Small intestine (tissue), 7 donors: ENCODE measurements at regions not wholly inside any gene's neighbourhood (a gene's known extent, or its start where the extent isn't known, plus 50 kb on each side); places are given as distances from the start of the nearest gene placed in this dataset.

Source experiments
- DNase-seq, 2 donors: peaks; one replicate each; pipeline versions ENCODE4 v3.0.0 to v3.0.0-alpha.2; 2013
- FAIRE-seq: peaks from 2 replicates; lab custom pipeline; 2012; peaks lifted over from hg19 to GRCh38; lab: Jason Lieb, UNC
- H3K27ac ChIP-seq, 3 donors: one replicate each; pipeline ENCODE4 v1.5.1; 2013; ENCODE audit warnings: low read length in 2 of 3, mild to moderate bottlenecking in 2 of 3, control low read depth in 1 of 3, inconsistent platforms in 1 of 3, low read depth in 1 of 3, moderate library complexity in 1 of 3
- H3K27me3 ChIP-seq, 3 donors: one replicate each; pipeline ENCODE4 v1.6.1; 2013; ENCODE audit warnings: low read length in 3 of 3, inconsistent platforms in 1 of 3; ENCODE audit not compliant: control insufficient read depth in 3 of 3, insufficient read depth in 3 of 3
- H3K36me3 ChIP-seq, 3 donors: one replicate each; pipeline ENCODE4 v1.6.1; 2013; ENCODE audit warnings: low read length in 3 of 3, inconsistent platforms in 1 of 3, low read depth in 1 of 3, mild to moderate bottlenecking in 1 of 3, moderate library complexity in 1 of 3; ENCODE audit not compliant: control insufficient read depth in 3 of 3, insufficient read depth in 2 of 3
- H3K4me1 ChIP-seq, 3 donors: one replicate each; pipeline ENCODE4 v1.6.1; 2013; ENCODE audit warnings: low read length in 2 of 3, inconsistent platforms in 1 of 3, low read depth in 1 of 3, mild to moderate bottlenecking in 1 of 3, moderate library complexity in 1 of 3; ENCODE audit not compliant: control insufficient read depth in 3 of 3, insufficient read depth in 2 of 3
- H3K4me3 ChIP-seq, 3 donors: one replicate each; pipeline ENCODE4 v1.5.1; 2013; ENCODE audit warnings: low read length in 3 of 3, control low read depth in 1 of 3, inconsistent platforms in 1 of 3, low read depth in 1 of 3, mild to moderate bottlenecking in 1 of 3, moderate library complexity in 1 of 3
- H3K9me3 ChIP-seq, 2 donors: one replicate each; pipeline ENCODE4 v1.6.1; 2013; ENCODE audit warnings: low read depth in 1 of 2, low read length in 1 of 2; ENCODE audit not compliant: control insufficient read depth in 2 of 2, insufficient read depth in 1 of 2
- WGBS, 3 donors: extraction: QIAGEN DNeasy Blood & Tissue Kit; methylation state at CpG; one replicate each; pipeline ENCODE4 v1.1.7; 2013; 5-methylcytosine and 5-hydroxymethylcytosine counted together
- donor health status: healthy with polysubstance abuse.
- donor health status: control.
- donor health status: control.
- donor health status: Bipolar disorder and iron deficiency.
- donor health status: healthy.

DNA sequence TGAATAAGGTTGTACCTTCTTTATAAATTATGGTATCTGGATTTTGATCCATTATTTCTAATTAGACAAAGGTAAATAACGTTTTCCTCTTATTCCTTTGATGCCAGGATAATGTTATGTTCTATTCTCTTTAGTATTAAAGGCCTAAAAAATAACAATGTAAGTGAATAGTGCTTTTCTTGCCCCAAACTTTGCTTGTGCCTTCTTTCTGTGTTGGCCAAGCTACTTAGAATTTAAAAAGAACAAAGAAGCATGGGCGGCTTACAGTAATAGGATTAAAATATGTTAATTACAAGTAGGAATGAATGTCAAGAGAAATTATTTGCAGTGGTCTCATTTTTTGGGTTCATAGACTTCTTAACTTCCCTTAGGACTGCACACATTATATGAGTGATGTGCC, 105.0 kb upstream of the FSIP2 start:
- no peaks in the 10 kb centered on the region for H3K27me3 ChIP-seq
- H3K4me1 ChIP-seq = no peaks in the 10 kb centered on the region
- 69 to 78% (median 69%) methylated on average over 2 of the region's 2 CpGs for WGBS, 3 donors
- no peak overlapping the region for H3K4me3 ChIP-seq
- H3K27ac ChIP-seq = no peak overlapping the region
- DNase-seq = no peak
- FAIRE-seq = no peak
- no peaks in the 10 kb centered on the region for H3K36me3 ChIP-seq
- H3K9me3 ChIP-seq = no peaks in the 10 kb centered on the region

DNA sequence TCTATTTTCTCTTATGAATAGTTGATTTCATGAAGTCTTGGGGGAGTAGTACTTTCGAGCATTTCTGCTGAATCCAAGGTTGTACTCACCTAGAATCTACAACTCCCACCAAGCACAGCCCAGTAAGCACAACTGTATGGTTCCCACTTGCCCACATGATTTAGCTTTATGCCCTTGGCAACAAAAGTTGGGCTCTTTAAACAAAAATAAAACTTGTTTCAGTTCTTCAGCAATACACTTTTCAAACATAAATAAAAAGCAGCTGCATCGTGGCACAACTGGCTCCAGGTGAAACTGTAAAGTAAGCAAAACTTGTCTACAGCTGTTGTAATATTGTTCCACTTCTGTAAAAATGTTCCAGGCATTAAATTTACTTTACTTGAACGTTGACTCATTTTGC, 99.8 kb upstream of the FSIP2 start:
- 37 to 44% (median 39%) methylated on average over 3 of the region's 3 CpGs for WGBS, 3 donors
- DNase-seq (no peak), FAIRE-seq (no peak)
- no peaks in the 10 kb centered on the region for H3K9me3 ChIP-seq
- H3K27ac ChIP-seq = no peak overlapping the region
- peaks cover 0 to 6% (median 0%) of the 10 kb centered on the region in 3 donors for H3K4me1 ChIP-seq
- no peak overlapping the region for H3K4me3 ChIP-seq
- H3K36me3 ChIP-seq = no peaks in the 10 kb centered on the region
- no peaks in the 10 kb centered on the region for H3K27me3 ChIP-seq

DNA sequence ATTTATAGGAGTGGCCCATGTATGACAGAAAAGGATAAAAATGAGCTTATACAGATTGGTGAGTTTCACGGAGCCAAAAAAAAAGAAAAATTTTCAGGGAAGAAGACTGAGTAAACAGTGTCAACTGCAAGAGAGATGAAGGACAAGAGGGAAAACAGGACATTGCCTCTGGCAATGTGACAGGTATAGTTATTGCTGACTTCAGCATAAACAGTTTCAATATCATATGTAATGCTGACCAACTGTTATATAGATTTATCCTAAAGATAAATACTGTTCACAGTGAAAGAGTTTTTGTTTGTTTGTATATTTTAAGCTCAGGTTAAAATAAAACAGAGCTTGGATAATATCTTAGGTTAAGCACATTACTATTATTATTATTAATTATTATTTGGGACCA, 98.0 kb upstream of the FSIP2 start:
- no peak for DNase-seq
- WGBS, 3 donors = 68 to 94% (median 93%) methylated on average over 1 of the region's 1 CpG
- Histone ChIP-seq H3K27me3 (no peaks in the 10 kb centered on the region), H3K36me3 (no peaks in the 10 kb centered on the region), H3K4me3 (no peak overlapping the region), H3K4me1 (peaks cover 0 to 15% (median 0%) of the 10 kb centered on the region in 3 donors), H3K9me3 (no peaks in the 10 kb centered on the region), H3K27ac (no peak overlapping the region)
- no peak for FAIRE-seq

DNA sequence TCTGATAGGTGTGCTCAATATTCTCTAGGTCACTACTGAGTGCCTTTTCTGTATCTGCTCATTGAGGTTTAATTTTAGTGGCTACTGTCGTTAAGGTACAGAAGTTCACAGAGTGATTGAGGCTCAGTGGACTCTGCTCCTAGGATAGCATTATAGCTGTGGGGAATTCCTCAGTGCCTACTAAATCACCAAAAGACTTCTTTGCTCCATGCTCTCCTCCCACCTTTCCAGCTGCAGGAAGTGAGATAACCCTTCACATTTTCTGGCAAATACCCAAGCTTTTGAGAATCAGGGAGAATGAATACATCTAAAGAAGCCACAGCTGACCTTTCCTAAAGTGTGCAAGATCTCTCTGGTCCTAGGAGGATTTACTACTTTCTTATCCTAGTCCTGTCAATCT, 95.2 kb upstream of the FSIP2 start:
- FAIRE-seq = no peak
- Histone ChIP-seq H3K27ac (peak overlapping the region in 1 of 3 donors; percentile 60), H3K4me3 (no peak overlapping the region), H3K36me3 (no peaks in the 10 kb centered on the region), H3K4me1 (peaks cover 0 to 15% (median 0%) of the 10 kb centered on the region in 3 donors), H3K9me3 (no peaks in the 10 kb centered on the region), H3K27me3 (no peaks in the 10 kb centered on the region)
- DNase-seq = peak; percentile 56 to 78
- 0 to 41% (median 13%) methylated on average over 1 of the region's 1 CpG for WGBS, 3 donors

DNA sequence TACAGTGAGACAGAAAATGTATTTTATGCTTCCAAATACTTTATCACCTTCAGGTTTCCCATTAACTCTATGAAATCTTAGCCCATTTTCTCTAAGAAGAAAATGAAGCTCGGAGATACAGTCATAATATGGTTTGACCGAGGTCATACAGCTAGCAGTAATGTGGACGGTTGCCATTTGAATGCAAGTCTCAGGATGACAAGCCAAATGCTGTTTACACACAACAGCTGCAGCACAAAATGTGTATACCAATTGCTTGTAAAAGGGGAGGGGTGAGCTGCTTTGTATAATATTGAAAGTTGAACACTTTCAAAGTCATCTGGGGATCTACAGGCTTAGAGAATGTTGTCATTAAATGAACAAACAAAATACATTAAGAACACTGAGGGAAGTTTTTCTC, 93.8 kb upstream of the FSIP2 start:
- H3K27ac ChIP-seq = no peak overlapping the region
- no peaks in the 10 kb centered on the region for H3K9me3 ChIP-seq
- peaks cover 0 to 15% (median 0%) of the 10 kb centered on the region in 3 donors for H3K4me1 ChIP-seq
- no peak overlapping the region for H3K4me3 ChIP-seq
- DNase-seq = peak in 1 of 2 donors; percentile 28
- no peaks in the 10 kb centered on the region for H3K27me3 ChIP-seq
- no peaks in the 10 kb centered on the region for H3K36me3 ChIP-seq
- WGBS, 3 donors = 62 to 79% (median 71%) methylated on average over 3 of the region's 3 CpGs
- FAIRE-seq = no peak

DNA sequence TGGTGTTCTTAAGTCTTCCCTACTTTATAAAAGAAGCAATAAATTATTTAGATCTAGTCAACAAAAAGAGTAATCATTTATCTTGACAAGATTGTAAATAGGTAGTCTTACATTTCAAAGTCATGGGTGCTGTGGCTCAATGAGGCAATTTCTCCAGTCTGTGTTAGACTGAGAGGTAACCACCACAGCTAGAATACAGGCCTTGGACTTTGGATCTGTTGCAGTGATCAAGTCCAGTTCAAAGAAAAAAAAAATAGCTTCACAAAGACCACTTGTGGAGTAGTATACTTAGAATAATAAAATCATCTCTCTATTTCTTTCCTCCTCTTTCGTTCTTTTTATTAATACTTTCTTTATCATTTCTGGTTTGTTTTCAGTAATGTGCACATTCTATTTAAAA, 93.1 kb upstream of the FSIP2 start:
- WGBS, 3 donors = 31 to 72% (median 41%) methylated on average over 1 of the region's 1 CpG
- DNase-seq (peak; percentile 11 to 81), FAIRE-seq (no peak)
- no peaks in the 10 kb centered on the region for H3K9me3 ChIP-seq
- no peaks in the 10 kb centered on the region for H3K27me3 ChIP-seq
- H3K36me3 ChIP-seq = no peaks in the 10 kb centered on the region
- H3K4me1 ChIP-seq = peaks cover 0 to 15% (median 0%) of the 10 kb centered on the region in 3 donors
- peak overlapping the region in 1 of 3 donors; percentile 29 for H3K27ac ChIP-seq
- H3K4me3 ChIP-seq = no peak overlapping the region

DNA sequence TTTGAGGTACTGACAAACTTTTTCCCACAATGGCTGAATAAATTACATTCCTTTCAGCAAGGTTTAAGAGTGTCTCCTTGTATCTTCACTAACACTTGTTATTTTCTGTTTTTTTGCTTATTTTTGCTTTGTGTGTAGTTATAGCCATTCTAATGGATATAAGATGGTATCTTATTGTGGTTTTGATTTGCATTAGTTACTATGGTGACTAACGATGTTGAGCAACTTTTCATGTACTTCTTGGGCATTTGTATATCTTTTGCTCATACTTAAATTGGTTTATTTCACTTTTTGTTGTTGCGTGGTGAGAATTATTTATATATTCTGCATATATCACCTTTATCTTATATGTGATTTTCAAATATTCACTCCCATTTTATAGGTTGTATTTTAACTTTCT, 79.9 kb upstream of the FSIP2 start:
- H3K36me3 ChIP-seq = no peaks in the 10 kb centered on the region
- H3K4me3 ChIP-seq = no peak overlapping the region
- WGBS, 3 donors = 72 to 84% (median 83%) methylated on average over 2 of the region's 2 CpGs
- no peaks in the 10 kb centered on the region for H3K4me1 ChIP-seq
- no peak overlapping the region for H3K27ac ChIP-seq
- FAIRE-seq (no peak), DNase-seq (no peak)
- no peaks in the 10 kb centered on the region for H3K27me3 ChIP-seq
- H3K9me3 ChIP-seq = no peaks in the 10 kb centered on the region

DNA sequence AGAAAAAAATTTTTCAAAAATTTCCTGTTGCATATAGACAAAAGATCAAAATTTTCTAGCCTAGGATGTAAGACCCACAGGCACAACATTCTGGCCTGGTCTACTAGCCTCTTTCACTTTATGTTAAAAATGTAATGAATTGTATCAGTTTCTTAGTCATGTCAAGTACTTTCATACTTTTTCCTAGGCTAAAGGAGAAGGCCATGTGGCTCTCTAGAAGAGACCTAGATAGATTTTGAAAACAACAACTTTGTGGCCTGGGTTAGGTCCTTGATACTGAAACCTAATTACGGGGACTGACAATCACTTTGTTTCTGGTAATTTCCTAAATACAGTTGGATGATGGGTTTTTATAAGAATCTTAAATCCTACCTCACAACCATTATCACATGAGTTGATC, 74.8 kb upstream of the FSIP2 start:
- Histone ChIP-seq H3K27ac (no peak overlapping the region), H3K9me3 (no peaks in the 10 kb centered on the region), H3K4me1 (no peaks in the 10 kb centered on the region), H3K36me3 (no peaks in the 10 kb centered on the region), H3K4me3 (no peak overlapping the region), H3K27me3 (no peaks in the 10 kb centered on the region)
- WGBS, 3 donors = 85 to 97% (median 97%) methylated on average over 1 of the region's 1 CpG
- FAIRE-seq (no peak), DNase-seq (no peak)

DNA sequence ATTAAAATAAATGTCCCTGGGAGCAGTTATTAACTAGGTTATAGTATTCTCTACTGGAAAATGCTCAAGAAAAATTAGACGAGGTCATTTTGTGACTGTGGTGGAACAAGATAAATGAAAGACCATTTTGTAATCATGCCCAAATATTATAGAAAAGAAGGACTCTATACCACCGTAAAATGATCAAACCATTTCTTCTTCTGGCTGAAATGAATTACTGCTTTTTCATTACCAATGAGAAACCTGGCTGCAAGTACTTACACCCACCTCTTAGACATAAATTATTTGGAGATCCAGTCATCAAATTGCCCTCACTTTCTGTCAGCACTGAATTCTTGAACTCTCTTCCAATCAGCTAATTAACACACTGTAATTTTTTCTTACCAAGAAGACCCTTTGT, 74.2 kb upstream of the FSIP2 start:
- Histone ChIP-seq H3K36me3 (no peaks in the 10 kb centered on the region), H3K9me3 (no peaks in the 10 kb centered on the region), H3K4me1 (no peaks in the 10 kb centered on the region), H3K27me3 (no peaks in the 10 kb centered on the region), H3K27ac (no peak overlapping the region), H3K4me3 (no peak overlapping the region)
- 86 to 89% (median 88%) methylated on average over 2 of the region's 2 CpGs for WGBS, 3 donors
- no peak for FAIRE-seq
- no peak for DNase-seq
